ENCODE measurements at regions not wholly inside any gene's neighbourhood (a gene's known extent, or its start where the extent isn't known, plus 50 kb on each side); places are given as distances from the start of the nearest gene placed in this dataset.
"Not testable (repeated sequence)": the region's sequence is repeated elsewhere in the genome, so short reads cannot be mapped to it uniquely, and the experiment has no call there.

- DNase-seq (ENCODE audit: insufficient read length, low spot score) (no peak), FAIRE-seq (no peak)
- TF ChIP-seq SPI1 (IDR thresholded peaks at IDR 0.05; ENCODE audit: low read depth, low read length): no peak
- TF ChIP-seq TAF1 (IDR thresholded peaks at IDR 0.05; ENCODE audit: low read depth, low read length): no peak
- TF ChIP-seq PAX5 (IDR thresholded peaks at IDR 0.05; ENCODE audit: insufficient read depth, low read length, severe bottlenecking): no peak
- TF ChIP-seq POU2F2 (IDR thresholded peaks at IDR 0.05; ENCODE audit: low read depth, low read length): no peak
- TF ChIP-seq POLR2A (IDR thresholded peaks at IDR 0.05; ENCODE audit: low read depth, low read length): no peak
- TF ChIP-seq POLR2AphosphoS5 (IDR thresholded peaks at IDR 0.05; ENCODE audit: low read depth, low read length): no peak
Measured at GRCh38 chr3:151548195-151548594, 87.3 kb upstream of the IGSF10 start.

GRCh38 chr3:151544164-151544548 is 83.3 kb upstream of the IGSF10 start:
- no peak for TF ChIP-seq PAX5 (IDR thresholded peaks at IDR 0.05; ENCODE audit: insufficient read depth, low read length, severe bottlenecking)
- DNase-seq (ENCODE audit: insufficient read length, low spot score) (no peak), FAIRE-seq (no peak)

GRCh38 chr3:151541178-151541577 is 80.3 kb upstream of the IGSF10 start:
- DNase-seq (ENCODE audit: insufficient read length, low spot score) (no peak), FAIRE-seq (no peak)
- TF ChIP-seq POLR2A (IDR thresholded peaks at IDR 0.05; ENCODE audit: low read depth, low read length) (no peak), POLR2AphosphoS5 (IDR thresholded peaks at IDR 0.05; ENCODE audit: low read depth, low read length) (no peak), POU2F2 (IDR thresholded peaks at IDR 0.05; ENCODE audit: low read depth, low read length) (no peak), TAF1 (IDR thresholded peaks at IDR 0.05; ENCODE audit: low read depth, low read length) (no peak), PAX5 (IDR thresholded peaks at IDR 0.05; ENCODE audit: insufficient read depth, low read length, severe bottlenecking) (no peak), SPI1 (IDR thresholded peaks at IDR 0.05; ENCODE audit: low read depth, low read length) (no peak)

- DNase-seq (ENCODE audit: insufficient read length, low spot score): no peak
- no peak for FAIRE-seq
- TF ChIP-seq SPI1 (IDR thresholded peaks at IDR 0.05; ENCODE audit: low read depth, low read length) (no peak), POU2F2 (IDR thresholded peaks at IDR 0.05; ENCODE audit: low read depth, low read length) (no peak), TAF1 (IDR thresholded peaks at IDR 0.05; ENCODE audit: low read depth, low read length) (no peak), PAX5 (IDR thresholded peaks at IDR 0.05; ENCODE audit: insufficient read depth, low read length, severe bottlenecking) (no peak), POLR2A (IDR thresholded peaks at IDR 0.05; ENCODE audit: low read depth, low read length) (no peak), POLR2AphosphoS5 (IDR thresholded peaks at IDR 0.05; ENCODE audit: low read depth, low read length) (no peak)
Measured at GRCh38 chr3:151539599-151539998, 78.7 kb upstream of the IGSF10 start.

GRCh38 chr3:151538456-151539393 is 77.9 kb upstream of the IGSF10 start:
- no peak for DNase-seq (ENCODE audit: insufficient read length, low spot score)
- TF ChIP-seq TAF1 (IDR thresholded peaks at IDR 0.05; ENCODE audit: low read depth, low read length) (no peak), SPI1 (IDR thresholded peaks at IDR 0.05; ENCODE audit: low read depth, low read length) (no peak), POU2F2 (IDR thresholded peaks at IDR 0.05; ENCODE audit: low read depth, low read length) (no peak), POLR2AphosphoS5 (IDR thresholded peaks at IDR 0.05; ENCODE audit: low read depth, low read length) (no peak), PAX5 (IDR thresholded peaks at IDR 0.05; ENCODE audit: insufficient read depth, low read length, severe bottlenecking) (no peak)
- FAIRE-seq: no peak

- no peak for FAIRE-seq
- TF ChIP-seq POU2F2 (IDR thresholded peaks at IDR 0.05; ENCODE audit: low read depth, low read length) (no peak), SPI1 (IDR thresholded peaks at IDR 0.05; ENCODE audit: low read depth, low read length) (no peak), PAX5 (IDR thresholded peaks at IDR 0.05; ENCODE audit: insufficient read depth, low read length, severe bottlenecking) (no peak), POLR2A (IDR thresholded peaks at IDR 0.05; ENCODE audit: low read depth, low read length) (no peak), POLR2AphosphoS5 (IDR thresholded peaks at IDR 0.05; ENCODE audit: low read depth, low read length) (no peak), TAF1 (IDR thresholded peaks at IDR 0.05; ENCODE audit: low read depth, low read length) (no peak)
- DNase-seq (ENCODE audit: insufficient read length, low spot score): no peak
Measured at GRCh38 chr3:151537726-151538125, 76.9 kb upstream of the IGSF10 start.

- TF ChIP-seq PAX5 (IDR thresholded peaks at IDR 0.05; ENCODE audit: insufficient read depth, low read length, severe bottlenecking) (no peak), POU2F2 (IDR thresholded peaks at IDR 0.05; ENCODE audit: low read depth, low read length) (no peak), SPI1 (IDR thresholded peaks at IDR 0.05; ENCODE audit: low read depth, low read length) (no peak), TAF1 (IDR thresholded peaks at IDR 0.05; ENCODE audit: low read depth, low read length) (no peak), POLR2A (IDR thresholded peaks at IDR 0.05; ENCODE audit: low read depth, low read length) (no peak), POLR2AphosphoS5 (IDR thresholded peaks at IDR 0.05; ENCODE audit: low read depth, low read length) (no peak)
- DNase-seq (ENCODE audit: insufficient read length, low spot score): no peak
- FAIRE-seq: no peak
Measured at GRCh38 chr3:151526757-151527156, 65.9 kb upstream of the IGSF10 start.

- TF ChIP-seq POU2F2 (IDR thresholded peaks at IDR 0.05; ENCODE audit: low read depth, low read length): no peak
- TF ChIP-seq PAX5 (IDR thresholded peaks at IDR 0.05; ENCODE audit: insufficient read depth, low read length, severe bottlenecking): no peak
- TF ChIP-seq POLR2A (IDR thresholded peaks at IDR 0.05; ENCODE audit: low read depth, low read length): no peak
- TF ChIP-seq SPI1 (IDR thresholded peaks at IDR 0.05; ENCODE audit: low read depth, low read length): no peak
- no peak for TF ChIP-seq TAF1 (IDR thresholded peaks at IDR 0.05; ENCODE audit: low read depth, low read length)
- no peak for TF ChIP-seq POLR2AphosphoS5 (IDR thresholded peaks at IDR 0.05; ENCODE audit: low read depth, low read length)
- DNase-seq (ENCODE audit: insufficient read length, low spot score) (no peak), FAIRE-seq (no peak)
Measured at GRCh38 chr3:151520105-151520504, 59.2 kb upstream of the IGSF10 start.

- DNase-seq (ENCODE audit: insufficient read length, low spot score); FAIRE-seq: not testable (repeated sequence)
Measured at GRCh38 chr3:151511433-151511832, 50.6 kb upstream of the IGSF10 start.

Measured in GM12891 (cell line).